HG03280 (cell line): ENCODE measurements at regions not wholly inside any gene's neighbourhood (a gene's known extent, or its start where the extent isn't known, plus 50 kb on each side); places are given as distances from the start of the nearest gene placed in this dataset.

Source experiments
- ATAC-seq: cut with Tn5 transposase; IDR thresholded peaks from one replicate; pipeline ENCODE4 v1.9.1; 2021; ENCODE audit warnings: mild to moderate bottlenecking, moderate library complexity; ENCODE audit not compliant: unreplicated experiment

DNA sequence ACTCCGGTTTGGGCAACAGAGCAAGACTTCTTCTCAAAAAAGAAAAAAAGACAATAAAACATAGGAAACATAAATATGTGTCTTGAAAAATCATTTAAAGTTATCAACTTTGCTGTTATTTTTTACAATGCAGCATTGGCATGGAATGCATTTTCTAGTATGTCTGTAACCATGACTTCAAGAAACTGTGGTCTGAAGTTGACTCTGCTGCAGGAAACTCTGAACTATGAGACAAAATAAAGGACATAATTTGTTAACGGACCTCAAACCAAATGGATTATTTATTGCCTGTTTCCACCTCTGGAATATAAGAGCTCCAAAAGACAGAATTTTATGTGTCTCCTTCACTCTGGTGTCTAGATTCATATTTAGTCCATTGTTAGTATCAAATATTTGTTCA lies 79.1 kb downstream of the TRIB2 start:
- no peak for ATAC-seq

DNA sequence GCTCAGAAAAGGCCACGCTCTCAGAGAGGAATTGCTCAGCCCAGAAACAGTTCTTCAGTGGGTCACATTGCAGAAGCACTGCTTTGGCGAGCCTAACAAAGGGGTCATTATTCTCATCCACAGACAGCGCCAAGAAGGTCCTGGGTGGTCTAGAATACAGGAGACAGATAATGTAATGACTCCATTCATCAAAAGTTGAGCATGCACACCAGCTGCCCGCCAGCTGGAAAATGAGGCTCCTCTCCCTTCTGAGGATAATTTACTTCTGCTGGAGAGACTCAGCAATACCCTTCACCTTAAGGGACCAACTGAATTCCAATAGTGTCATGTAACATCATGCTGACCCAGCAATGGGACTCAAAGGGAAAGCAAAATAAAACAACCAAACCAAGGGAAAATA lies 79.9 kb downstream of the TRIB2 start:
- no peak for ATAC-seq

DNA sequence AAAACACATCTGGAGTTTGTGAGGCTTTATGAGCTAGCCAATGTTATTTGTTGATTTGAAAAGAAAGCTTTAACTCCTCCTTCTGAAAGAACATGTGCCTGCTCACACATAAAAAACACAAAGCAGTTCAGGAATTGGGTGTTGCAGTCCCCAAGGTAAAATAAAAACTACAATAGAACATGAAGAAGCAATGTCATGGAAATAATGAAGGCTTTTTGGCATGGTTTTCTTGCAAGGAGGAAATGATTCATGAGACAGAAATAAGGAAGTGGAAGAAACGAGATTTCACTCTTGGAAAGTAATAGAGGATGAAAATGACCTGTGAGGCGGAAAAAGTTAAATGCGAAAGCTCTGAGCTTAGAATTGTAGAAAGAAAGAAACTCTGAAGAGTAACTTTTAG lies 81.1 kb downstream of the TRIB2 start:
- no peak for ATAC-seq

DNA sequence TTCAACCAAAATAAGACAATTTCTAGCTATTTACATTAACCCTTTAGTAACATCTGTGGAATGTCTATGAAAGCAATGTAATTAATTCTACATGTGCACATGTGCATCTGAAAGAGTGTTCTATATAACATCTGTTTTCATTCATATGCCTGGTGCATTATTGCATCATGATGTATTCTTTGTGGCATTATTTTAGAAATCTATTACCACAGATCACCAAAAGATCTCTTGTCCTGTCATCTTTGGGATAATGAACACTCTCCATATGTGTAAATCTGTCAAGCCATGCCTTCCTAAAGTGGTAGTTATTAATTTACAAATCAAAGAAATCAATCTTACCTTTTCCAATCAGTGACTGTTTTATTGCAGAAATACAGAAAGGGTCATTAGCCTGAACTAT lies 86.9 kb downstream of the TRIB2 start:
- no peak for ATAC-seq

DNA sequence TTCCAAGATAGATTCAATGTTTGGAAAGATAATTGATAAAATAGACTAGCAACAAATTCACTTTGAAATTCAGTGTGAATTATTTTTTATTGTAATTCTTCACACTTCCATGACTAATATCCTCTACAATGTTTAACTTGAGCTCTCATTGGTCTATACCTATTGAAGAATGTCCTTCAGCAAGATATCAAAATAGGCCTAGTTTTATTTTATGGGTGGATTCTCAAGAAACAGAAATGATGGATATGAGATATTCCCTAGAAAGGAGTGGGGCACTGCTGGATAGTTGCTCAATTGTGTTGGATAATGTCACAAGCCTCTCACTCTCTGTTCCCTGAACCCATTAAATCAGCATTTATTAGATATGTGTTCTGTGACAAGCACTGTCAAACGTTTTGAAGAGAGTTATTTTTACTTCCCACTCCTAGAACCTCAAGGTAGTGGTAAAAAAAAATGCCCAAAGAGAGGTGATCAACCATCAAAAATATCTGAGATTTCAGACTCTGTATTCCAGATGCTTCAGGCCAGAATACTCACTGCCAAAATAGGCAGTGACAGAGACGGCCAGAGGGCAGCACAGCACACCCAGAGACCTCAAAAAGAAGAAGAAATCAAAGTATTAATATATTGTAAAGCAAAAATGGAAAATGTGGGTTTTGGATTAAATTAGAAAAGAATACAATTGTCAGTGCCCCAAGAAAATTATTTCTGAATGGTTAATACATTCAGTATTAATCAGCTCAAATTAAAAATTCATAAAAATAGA lies 87.5 kb downstream of the TRIB2 start:
- ATAC-seq = no peak

DNA sequence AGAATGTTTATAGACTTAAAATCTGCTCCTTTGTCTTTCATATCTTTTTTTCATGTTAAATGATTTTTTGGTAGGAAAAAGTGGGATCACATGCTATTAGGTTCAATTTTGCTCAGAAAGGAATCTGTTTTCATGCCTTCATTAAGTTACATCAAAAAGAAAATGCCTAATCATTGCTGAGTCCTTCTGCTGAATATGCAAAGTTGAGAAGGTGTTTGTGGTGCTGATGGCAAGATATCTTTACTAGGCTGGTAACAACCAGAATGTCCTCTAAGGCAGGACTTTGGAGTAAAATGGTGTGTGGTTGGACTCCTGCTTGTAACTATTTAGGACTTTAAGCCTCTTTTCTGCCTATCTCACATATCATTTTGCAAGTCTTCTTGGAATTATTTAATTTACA lies 88.3 kb downstream of the TRIB2 start:
- no peak for ATAC-seq

DNA sequence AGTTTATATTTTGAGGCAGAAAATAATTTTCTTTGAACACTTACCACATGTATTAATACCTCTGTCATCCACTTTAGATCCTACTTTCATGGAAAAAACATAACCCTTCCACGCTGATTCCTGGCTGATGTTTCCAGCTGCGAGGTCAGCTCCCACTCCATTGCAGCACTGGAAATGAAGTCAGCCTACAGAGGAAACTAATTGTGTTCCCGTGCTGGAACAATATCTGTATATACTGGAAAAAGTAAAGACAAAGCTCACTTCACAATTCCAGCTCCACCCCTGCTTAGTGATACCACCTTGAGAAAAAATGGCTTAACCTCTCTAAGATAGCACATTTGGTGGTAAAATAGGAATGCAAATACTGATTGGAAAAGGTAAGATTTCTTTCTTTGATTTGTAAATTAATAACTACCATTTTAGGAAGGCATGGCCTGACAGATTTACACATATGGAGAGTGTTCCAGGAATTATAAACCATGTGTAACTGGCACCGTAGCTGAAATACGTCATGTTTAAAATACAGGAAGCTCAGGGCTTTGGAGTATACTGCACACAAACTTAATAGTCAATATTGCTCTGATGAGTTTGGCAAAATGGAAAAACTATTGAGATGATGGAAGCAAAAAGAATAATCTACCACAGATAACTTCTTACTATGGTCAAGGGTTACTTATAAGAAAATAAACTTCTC lies 90.0 kb downstream of the TRIB2 start:
- no peak for ATAC-seq

DNA sequence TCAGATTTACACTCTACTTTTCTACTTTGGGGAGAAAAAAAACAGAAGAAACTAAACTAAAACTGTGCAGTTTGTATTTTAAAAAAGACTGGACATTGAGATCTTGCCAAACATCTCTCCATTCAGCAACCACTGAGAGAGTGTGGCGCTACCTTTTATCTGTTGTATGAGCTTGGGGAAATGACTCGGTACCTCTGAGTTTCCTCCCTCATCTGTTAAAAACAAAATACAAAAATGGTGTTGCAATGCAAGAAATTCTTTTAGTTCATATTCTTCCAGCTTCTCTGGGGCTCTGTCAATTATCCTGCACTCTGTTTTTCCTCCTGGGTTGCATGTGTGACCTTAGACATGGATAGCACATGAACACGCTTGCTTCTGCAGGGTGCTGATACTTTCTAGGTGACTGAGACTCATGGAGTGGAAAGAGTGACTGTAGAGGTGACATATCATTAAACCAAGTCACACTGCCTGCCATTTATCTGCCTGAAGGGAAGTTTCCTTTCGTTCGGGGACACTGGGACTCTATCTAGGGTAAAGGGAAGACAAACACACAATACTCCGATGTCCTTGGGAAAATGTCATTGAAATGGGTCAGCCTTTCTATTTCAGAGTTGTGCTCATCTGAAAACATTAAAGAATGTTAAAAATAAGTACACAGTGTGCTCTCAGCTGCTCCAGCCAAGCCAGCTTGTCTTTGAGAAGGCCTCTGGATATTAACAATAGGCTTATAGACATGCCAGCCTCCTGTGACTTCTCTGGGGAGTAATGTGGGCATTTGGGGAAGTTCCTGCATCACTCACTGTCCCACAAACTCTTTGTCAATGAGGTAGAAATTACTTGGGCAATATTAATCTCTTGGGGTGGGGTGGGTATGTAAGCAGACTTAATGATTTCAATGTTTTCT lies 91.4 kb downstream of the TRIB2 start:
- ATAC-seq = no peak

DNA sequence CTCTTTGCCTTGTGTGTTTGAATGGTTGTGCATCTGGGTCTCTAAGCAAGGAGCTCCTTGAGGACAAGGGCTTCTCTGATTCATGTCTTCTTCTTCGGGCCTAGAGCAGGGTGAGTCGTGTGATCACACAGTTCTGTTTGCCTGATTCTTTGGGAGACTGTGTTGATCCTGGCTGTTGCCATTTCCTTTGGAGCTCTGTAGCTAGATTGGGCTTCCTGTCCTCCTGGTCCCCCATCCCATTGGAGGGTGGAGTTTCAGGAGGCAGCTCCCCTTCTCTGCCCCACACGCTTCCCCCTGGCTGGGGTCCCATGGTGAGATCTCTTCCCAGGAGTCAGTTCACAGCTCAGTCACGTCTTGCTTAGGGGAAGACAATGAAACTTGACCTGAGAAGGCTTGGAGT lies 92.8 kb downstream of the TRIB2 start:
- no peak for ATAC-seq

DNA sequence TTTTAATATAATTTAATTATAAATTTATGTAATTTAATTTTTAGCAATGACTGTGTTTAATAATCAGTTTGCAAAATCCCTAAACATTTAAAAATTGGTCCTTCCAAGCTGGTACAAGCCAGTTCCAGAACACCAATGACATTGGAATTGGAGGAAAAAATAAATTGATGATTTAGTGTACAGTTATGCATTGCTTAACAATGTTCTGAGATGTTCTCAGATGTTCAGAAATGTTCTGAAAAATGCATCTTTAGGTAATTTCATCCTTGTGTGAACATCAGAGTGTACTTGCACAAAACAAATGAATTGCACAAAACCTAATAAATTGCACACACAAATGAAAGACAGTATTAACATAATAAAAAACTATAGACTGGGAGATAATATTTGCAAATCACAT lies 95.2 kb downstream of the TRIB2 start:
- ATAC-seq = no peak

DNA sequence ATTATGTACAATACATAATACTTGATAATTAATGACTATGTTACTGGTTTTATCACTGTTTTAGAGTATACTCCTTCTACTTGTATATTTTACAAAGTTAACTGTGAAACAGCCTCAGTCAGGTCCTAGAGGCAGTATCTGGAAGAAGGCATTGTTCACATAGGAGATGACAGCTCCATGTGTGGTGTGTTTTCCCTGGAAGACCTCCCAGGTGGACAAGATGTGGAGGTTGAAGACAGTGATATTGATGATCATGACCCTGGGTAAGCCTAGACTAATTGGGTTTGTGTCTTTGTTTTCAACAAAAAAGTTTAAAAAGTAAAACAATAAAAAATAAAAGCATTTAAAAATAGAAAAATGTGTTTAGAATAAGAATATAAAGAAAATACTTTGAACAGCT lies 96.4 kb downstream of the TRIB2 start:
- ATAC-seq = no peak

DNA sequence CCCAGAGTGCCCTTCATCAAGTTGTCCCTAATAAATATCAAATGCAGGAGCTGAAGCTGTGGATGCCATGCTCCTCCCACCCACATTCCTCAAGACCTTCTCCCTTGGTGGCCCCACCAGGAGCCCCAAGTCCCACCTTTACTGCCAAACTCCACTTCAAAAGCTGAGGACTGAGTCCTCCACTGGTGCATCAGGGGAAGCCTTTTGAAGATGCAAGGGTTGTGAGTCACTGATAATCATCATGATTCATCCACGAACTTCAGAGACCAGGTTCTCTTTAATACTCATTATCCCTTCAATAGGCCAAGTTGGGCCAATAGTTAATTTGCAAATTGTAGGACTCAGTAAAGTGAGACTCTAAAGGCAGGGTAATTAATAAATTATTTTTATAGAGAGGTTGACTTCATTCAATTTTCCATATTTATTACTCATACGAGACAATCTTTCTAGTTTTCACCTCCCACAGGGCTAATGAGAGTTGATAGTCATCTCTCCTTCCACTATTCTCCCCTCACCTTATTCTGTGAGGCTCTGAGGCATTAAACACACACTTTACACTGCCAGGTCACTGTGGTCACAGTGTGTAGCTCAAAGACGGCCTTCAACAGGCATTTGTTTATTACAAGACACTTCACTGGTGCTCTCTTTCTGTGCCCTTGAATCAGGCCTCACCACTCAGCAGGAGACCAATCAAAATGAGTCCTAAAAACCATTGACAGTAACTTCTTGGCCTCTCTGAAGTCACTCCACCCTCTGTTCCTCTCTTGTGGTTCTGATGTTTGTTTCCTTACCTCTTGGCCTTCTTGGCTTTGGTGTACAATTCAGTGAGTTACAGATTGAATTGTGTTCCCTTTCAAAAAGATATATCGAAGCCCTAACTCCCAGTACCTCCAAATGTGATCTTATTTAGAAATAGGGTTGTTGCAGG lies 99.9 kb downstream of the TRIB2 start:
- no peak for ATAC-seq

DNA sequence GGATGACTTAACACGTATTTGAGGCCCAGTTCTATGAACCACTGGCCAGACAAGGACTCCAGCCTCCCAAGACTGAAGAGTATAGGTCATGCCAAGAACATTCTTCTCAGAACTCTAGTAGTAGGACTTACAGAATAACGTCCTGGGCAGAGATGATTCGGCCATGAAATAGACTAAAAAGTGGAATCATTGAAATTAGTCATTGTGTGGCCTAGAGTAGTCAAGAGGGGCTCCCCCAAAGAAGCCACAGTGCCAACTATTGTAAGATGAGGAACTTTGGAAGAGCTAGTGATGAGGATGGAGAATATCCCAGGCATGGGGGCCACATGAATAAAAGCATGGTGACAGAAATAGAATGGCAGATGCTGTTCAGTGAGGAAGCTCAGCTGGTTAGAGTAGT lies 101.1 kb downstream of the TRIB2 start:
- ATAC-seq = no peak

DNA sequence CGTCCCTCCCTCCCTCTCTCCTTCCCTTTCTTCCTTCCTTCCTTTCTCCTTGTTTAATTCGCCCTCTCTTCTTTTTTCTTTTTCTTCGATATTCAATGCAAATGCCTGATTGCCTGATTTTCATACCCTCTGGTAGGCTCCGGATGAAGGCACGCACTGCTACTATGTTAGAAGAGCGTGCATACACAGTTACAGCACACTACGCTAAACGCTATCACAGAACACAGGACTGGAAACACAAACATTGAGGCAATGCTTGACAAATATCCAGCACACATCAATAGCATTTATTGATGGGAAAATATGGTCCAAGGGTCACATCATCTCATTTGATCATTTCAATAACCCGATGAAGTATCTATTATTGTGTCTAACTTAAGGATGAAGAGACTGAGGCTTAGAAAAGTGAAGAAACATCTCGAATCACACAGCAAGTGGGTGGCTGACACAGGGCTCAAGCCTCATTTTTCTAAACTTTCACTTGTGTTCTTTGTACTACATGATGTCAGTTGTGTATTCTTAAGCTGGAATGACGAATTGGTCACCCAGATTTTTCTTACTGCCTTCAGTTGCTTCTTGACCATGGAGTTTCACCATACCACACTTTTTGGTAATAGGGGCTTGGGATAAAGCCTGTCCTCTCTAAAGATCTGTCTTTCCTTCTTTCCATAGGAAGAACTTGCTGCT lies 101.8 kb downstream of the TRIB2 start:
- ATAC-seq = no peak

DNA sequence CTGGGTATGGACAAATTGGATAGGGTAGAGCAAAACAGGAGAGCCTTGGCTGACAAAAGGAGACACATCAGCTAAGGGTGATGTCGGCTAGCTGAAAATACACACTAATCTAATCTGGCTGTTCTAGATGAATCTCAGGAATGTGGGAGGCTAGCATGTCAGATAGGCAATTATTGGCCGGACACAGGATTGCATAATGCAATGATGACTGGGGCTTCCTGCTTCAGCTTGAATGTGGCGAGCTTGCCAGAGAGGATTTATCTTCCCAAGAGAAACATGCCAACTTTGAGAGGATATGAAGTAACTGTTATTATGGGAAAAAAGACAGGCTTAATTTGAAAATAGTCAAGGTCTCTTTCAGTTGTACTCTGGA lies 102.4 kb downstream of the TRIB2 start:
- no peak for ATAC-seq

DNA sequence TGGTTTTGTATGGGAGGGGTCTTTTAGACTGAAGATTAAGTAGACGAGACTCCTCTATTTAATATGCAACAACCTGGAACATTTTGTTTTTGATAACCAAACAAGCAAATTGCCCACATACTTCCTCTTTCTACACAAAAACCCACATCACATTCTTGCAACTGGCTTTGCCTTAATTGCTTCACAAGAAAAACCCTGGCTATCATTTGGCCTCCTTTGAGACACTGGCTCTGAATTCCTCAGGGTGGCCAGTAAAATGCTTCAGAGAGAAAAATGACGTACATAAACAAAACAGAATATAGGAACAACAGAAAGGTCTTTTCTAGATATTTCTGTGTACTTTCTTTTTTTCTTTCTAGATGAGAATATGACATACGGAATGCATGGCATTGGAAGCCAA lies 103.0 kb downstream of the TRIB2 start:
- ATAC-seq = no peak

DNA sequence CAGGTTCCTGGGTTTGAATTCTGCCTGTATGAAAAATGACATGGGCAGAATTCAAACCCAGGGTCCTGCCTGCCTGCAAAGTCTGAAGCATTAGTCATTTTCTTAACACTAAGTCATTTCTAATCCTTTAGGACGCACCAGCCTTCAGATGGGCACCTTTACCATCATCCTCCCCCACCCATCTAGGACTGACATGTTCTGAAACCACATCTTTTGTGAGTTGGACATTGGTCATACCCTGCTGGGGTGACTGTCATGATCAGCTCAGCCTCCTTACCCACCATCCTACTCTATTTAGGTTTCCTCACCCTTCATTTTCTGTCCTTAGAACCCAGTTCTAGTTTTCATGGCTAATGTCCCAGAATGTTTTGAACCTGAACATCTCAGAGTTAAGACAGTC lies 104.9 kb downstream of the TRIB2 start:
- ATAC-seq = no peak

DNA sequence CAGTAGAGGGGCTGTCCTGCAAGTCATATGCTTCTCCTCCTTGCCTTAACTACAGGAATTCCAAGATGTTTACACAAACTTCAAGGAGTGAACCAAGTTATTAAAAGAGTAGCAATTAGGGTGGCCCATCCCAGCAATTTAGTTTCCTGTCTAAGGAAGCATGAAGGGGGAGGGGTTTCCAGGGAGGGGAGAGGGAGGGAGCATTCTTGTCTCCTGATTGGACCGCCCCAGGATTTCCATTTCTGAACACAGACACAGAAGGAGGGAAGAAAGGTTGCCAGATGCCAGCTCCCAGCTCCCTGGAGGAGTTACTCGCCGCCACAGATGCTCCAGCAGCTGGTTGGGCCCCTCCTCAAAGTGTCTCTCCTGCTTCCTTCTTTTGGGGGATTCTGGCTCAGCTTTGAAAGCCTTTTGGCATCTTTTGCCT lies 107.6 kb downstream of the TRIB2 start:
- ATAC-seq = no peak

DNA sequence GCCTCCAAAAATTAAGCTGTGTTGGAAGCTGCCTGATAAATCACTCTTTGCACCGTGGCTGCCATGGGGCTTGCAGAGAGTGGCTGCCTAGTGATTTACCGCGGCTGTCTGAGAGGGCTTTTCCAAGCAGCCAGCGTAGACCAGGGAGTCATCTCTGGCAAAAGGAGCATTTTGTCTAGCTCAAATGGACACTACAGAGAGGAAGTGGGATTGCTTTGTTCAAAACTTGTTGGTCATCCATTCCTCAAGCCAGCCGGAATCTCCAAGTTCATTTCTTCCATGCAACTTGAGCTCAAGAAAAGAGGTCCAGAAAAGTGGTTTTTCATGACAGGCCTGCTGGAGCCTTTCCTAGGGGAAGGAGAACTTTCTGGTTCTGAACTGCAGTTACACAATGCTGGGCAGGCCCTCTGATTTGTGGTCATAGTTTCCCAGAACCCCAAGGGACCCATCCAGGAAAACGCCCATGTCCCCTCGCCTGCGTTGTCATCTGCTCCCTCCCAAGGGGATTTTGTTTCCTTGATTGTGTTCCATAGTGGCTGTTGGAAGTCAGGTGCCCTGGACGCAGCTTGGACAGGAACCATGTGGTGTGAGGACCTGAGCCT lies 108.1 kb downstream of the TRIB2 start:
- ATAC-seq = no peak

DNA sequence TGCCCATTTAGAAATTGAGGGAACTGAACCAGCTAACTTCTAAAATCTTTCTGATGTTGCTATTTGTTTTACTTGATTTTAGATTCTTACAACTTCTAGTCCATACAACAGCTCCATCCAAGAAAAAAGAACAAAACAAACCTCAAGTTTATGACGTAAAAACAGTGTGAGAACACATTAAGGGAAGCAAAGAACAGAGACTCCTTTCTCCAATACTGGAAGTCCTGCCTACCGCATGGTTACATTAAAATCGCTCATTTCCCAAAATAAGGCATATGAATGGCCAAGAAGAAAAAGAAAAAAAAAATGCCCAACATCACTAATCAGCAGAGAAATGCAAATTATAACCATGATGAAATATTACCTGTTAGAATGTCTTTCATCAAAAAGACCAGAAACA lies 110.0 kb downstream of the TRIB2 start:
- ATAC-seq = no peak
